NCI-H2029 (cell line): ENCODE measurements at regions not wholly inside any gene's neighbourhood (a gene's known extent, or its start where the extent isn't known, plus 50 kb on each side); places are given as distances from the start of the nearest gene placed in this dataset.
A peak's percentile ranks its signal among the peaks of the same experiment; 100 is the strongest.

Source experiments
- DNase-seq: peaks from one replicate; lab custom pipeline; 2025; lab: John Stamatoyannopoulos, UW

- no peak for DNase-seq
Observed at GRCh38 chr4:158007566-158007965, 165.3 kb downstream of the GASK1B start.

DNA sequence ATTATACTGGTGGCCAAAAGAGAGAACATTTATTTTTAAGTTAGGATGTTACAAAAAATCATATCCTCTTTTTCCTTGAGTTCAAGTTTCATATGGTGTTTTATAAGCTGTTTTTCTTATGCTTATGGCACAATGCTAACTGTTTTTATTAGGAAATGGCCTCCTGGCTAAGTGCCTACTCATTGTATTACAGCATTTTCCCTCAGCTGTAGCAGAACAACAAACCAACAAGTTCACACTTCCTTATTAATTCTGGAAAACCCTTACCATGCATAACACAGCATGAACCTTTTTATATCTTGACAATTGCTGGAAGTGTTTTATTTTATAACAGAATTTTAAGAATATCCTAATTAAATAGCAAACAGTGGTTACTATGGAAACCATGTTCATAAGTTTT is 165.8 kb downstream of the GASK1B start:
- no peak for DNase-seq

DNA sequence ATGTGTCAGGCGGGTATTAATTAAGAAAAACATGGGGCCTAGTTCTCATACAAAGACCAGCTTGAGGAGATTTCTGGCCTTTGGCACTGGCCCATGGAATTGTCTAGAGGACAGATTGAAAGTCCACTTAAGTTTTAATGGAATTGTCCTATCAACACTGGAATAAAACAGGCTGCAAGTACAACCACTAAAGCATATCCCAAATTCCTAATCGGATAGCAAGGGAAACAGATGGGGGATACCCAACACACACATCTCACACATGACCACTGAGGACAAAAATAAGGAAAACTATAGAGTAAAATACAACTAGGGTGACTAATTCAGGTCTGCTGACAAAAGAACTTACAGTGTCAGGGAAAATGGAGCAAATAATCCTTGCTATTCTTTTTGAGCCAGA is 167.8 kb downstream of the GASK1B start:
- DNase-seq: no peak

DNA sequence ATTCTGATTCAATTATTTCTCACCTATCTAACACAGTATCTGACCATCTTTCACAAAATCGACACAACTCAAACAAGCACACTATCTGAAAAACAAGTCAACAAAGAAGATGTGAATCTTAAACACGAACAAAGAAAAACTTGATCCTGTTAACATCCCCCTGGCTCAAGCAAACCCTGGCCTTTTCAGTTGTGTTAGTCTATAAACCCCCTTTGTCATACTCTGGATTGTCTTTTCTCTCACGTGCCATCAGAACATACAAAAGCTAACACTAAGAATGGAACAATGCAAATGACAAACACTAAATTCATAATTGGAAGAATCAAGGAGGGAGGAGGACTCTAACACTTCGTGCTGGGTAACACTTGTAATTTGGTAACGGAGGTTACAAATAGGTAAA is 168.7 kb downstream of the GASK1B start:
- no peak for DNase-seq

- no peak for DNase-seq
Observed at GRCh38 chr4:158003212-158003611, 169.6 kb downstream of the GASK1B start.

DNA sequence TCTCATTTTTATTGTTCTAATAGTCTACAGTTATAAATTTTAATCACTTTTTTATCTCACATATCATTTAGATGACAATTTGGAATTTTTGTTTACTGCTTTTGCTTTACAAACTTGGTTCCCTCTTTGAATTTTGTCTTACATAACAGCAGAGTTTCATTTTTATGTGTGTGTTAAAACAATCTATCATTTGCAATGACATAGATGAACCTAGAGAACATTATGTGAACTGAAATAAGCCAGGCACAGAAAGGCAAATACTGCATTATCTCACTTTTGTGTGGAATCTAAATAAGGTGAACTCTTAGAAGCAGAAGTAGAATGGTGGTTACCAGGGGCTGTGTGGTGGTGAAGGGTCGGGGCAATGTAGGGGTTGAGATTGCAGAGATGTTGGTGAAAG is 170.7 kb downstream of the GASK1B start:
- no peak for DNase-seq

GRCh38 chr4:158001756-158002155 is 171.1 kb downstream of the GASK1B start:
- no peak for DNase-seq

DNA sequence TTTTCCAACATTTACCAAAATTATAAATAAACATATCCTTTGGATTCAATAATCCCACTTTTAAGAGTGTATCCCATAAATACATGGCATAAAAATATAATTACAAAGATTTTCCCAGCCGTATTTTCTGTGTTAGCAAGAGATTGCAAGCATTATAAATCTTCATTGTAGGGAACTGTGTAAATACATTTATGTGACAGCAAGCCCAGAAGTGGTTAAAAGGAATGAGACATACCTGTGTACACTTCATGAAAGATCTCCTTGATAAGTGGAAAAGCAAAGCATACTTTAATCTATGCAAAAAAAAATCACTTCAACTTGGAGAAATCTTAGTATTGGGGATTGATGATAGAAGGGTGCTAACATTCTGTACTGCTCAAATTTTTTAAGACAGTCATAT is 173.1 kb downstream of the GASK1B start:
- no peak for DNase-seq

GRCh38 chr4:157997296-157997695 is 175.5 kb downstream of the GASK1B start:
- no peak for DNase-seq

DNA sequence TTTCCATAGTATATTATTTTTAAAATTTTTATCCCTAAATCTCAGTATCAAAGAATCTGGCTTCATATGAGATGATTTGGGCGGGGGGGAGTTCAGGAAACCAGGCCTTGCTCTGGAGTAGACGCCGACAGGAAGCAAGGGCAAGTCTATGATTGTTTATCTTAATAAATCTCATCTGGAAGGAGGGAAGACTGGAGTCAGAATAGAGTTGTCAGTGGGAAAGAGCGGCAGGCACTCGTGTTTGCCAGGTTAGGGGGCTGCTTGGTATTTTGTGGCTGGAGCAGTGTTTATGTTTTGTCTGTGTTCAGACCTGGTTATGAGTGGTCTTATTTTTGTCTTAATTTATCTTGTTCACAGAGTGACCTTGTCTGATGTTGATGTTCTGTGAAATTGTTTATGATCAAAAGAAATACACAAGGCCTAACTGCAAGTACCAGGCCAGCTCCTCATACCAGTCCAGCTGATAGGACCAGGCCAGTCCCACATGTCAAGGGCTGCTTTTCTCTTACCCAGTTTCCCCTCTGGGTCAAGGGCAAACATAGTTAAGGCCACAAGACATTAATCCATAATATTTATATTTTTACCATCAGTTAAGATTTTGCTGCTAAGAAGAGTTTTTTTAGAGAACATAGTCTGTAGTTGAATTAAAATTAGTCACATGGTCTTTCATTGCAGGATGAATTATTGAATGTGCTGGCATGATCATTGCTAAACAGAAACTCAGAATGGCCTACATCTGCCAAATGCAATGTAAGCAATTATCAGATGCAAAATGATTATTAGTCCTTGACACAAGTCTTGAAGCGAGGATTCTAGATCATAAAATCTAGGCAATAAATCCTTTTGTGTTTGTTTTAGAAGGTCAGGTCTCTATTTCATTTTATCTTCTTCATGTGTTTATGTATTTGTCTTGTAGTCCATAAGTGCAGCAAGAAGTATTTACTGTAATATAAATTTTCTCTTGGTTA is 176.5 kb downstream of the GASK1B start:
- DNase-seq: no peak

DNA sequence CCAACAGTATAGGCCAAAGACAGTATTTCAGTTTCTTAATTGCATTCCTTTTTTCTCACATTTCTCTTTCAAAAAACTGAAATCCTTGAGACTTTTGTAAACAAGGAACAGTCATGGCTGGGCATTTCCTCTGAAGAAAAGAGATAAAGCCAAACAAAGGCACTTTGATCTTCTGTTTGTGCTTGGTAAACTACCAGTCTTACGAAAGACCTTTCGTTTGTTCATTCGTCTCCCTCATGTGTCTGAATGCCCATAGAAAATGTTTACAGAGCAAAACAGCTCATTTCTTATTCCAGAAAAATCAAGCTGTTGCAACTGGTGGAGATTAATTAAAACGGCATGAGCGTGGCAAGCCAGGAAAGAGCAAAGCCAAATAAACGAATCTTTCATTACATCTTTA is 178.0 kb downstream of the GASK1B start:
- peak; percentile 0 for DNase-seq

DNA sequence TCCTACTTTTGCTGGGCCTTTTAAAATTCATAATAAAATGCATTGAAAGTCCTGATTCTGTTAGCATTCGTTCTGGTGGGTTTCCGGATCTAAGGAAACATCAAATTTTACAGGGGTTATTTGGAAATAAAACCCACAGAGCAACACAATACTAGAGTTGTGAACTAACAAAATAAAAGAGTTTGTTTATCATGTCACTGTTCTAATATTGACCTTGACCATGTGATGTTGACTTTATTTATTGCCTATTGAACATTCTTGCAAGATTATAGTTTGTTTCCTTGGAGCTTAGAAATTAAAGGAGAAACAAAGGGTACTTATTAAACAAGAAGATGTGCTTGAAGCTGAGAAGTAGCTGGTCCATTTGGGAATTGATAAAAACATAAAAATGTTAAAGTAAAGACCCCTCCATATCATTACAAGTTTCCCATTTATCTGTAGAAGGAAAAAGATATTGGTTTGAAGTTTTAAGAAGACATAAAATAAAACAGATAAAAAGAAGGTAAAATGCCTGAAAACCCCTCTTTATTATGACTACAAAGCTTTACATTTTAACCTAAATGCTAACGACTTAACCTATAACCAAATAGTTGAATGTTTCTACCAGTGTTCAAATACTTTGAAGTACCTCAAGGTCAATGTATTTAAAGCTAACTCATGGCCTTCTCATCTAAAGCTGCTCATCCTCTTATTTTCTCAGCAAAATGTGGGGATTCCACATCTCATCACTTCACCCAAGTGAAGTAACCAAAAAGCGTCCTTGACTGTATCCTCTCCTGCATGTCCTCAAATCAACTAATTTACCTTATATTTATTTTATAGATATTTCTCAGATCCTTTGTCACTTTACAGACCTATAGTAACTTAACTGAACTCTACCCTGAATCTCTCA is 179.6 kb downstream of the GASK1B start:
- no peak for DNase-seq

DNA sequence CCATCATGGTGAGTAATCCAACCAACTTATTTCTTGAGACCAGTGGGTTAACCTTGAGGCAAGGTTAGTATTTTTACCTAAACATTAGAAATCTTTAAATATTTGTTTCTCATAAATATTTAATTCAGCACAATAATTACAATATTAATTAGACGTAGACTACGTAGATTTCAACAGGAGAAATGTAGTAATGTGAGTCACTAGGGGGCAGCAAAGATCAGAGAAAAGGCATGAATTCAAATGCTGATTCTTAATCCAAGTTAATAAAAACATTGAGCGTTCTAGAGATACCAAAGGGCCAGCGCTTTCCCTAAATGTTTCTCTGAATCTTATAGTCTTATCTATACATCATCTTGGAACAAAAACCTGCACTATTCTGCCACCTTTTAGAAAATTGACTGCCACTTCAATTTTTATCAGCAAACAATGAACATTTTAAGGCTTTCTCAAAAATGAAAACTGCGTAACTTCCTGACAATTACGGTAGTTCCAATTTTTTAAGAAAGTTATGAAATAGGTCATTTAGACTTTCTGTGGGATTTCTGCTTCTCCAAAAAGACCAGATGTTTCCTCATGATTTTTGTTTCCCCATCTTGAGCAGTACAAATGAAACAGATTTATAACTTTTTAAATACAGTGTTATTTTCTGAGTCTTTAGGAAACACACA is 180.7 kb downstream of the GASK1B start:
- peak; percentile 31 for DNase-seq

GRCh38 chr4:157988641-157989040 is 184.2 kb downstream of the GASK1B start:
- DNase-seq: no peak

DNA sequence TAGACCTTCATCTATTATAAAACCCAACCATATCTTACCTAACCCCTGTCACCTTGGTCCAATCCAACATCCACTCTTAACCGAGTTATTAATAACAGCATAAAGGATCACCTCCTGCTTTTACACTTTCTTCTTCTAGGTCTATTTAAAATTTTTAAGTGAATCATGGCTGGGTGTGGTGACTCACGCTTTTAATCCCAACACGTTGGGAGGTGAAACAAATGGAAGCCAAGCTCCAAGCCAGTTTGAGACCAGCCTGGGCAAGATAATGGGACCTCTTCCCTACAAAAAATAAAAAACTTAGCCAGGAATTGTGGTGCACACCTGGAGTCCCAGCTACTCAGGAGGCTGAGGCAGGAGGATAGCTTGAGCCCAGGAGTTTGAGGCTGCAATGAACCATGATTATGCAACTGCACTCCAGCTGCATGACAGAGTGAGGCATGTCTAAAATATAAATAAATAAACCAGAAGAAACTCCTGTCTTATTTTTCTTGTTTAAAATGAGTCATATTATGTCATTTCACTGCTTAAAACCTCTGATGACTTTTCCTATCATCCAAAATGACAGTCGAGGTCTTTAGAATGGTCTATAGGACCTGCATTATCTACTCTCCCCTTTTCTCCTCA is 188.4 kb downstream of the GASK1B start:
- DNase-seq: no peak

GRCh38 chr4:157983300-157983699 is 189.5 kb downstream of the GASK1B start:
- no peak for DNase-seq

GRCh38 chr4:157980158-157980557 is 192.7 kb downstream of the GASK1B start:
- DNase-seq: no peak

- peak; percentile 40 for DNase-seq
Observed at GRCh38 chr4:157978680-157979361, 194.0 kb downstream of the GASK1B start.

DNA sequence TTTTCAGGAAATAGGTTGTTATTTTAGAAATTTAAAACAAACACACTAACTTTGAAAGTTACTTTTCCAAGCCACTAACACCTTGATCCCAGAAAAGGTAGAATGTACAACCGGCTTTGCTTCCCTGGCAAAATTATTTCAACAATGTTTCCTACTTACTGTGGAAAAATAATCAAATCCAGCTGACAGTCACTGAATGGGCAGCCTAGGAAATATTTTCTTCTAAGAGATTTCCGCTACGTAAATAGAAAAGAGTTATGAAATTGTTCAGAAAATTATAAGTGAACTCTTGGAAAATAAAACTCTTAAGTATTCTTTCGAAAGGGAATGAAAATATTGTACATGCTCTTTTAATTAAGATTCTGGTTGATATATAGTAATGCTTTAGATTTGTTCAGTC is 195.7 kb downstream of the GASK1B start:
- no peak for DNase-seq

- DNase-seq: no peak
Observed at GRCh38 chr4:157973297-157973696, 199.5 kb downstream of the GASK1B start.

- DNase-seq: no peak
Observed at GRCh38 chr4:157964463-157964862, 208.4 kb downstream of the GASK1B start.
